PFSK-1 (cell line): ENCODE measurements at regions not wholly inside any gene's neighbourhood (a gene's known extent, or its start where the extent isn't known, plus 50 kb on each side); places are given as distances from the start of the nearest gene placed in this dataset.
A peak's percentile ranks its signal among the peaks of the same experiment; 100 is the strongest.

Experiments
- FOXP2 ChIP-seq: optimal IDR thresholded peaks from 2 replicates; pipeline ENCODE3; 2011; ENCODE audit warnings: borderline replicate concordance, control low read depth, inconsistent platforms; ENCODE audit not compliant: insufficient read depth; ENCODE audit errors: extremely low read length, extremely low read depth
- POLR2AphosphoS5 ChIP-seq: IDR thresholded peaks from 2 replicates; pipeline ENCODE4 v1.6.1; 2012; ENCODE audit warnings: low read depth, mild to moderate bottlenecking, control low read depth, low read length, moderate library complexity
- REST ChIP-seq, 2 experiments: IDR thresholded peaks; 2 replicates each; pipeline versions ENCODE4 v1.6.1 to v1.8.0; 2011 to 2012; ENCODE audit warnings: low read depth in 2 of 2, low read length in 2 of 2, control low read depth in 1 of 2, inconsistent platforms in 1 of 2, mild to moderate bottlenecking in 1 of 2, moderate library complexity in 1 of 2; ENCODE audit not compliant: insufficient read depth in 1 of 2
- SIN3A ChIP-seq: IDR thresholded peaks from 2 replicates; pipeline ENCODE4 v1.6.1; 2012; ENCODE audit warnings: mild to moderate bottlenecking, low read length, moderate library complexity, borderline replicate concordance; ENCODE audit not compliant: insufficient read depth
- TAF1 ChIP-seq: IDR thresholded peaks from 2 replicates; pipeline ENCODE4 v1.6.1; 2012; ENCODE audit warnings: low read length, control low read depth, borderline replicate concordance; ENCODE audit not compliant: insufficient read depth

GRCh38 chr1:221206076-221206475 lies 326.8 kb downstream of the HLX start:
- TF ChIP-seq SIN3A (no peak), TAF1 (no peak)

GRCh38 chr1:221212926-221213325 lies 333.7 kb downstream of the HLX start:
- TF ChIP-seq SIN3A (no peak), TAF1 (no peak), REST (IDR thresholded peaks at IDR 0.05; ENCODE audit: insufficient read depth in 1 of 2, low read depth in 2 of 2, low read length in 2 of 2) (no peak), POLR2AphosphoS5 (no peak), FOXP2 (no peak)

GRCh38 chr1:221217029-221217428 lies 337.8 kb downstream of the HLX start:
- no peak for TF ChIP-seq REST (IDR thresholded peaks at IDR 0.05; ENCODE audit: insufficient read depth in 1 of 2, low read depth in 2 of 2, low read length in 2 of 2)
- TF ChIP-seq TAF1, result peak; percentile 19; the same call in 1 of the 2 replicates
- peak; percentile 14; the same call in 1 of the 2 replicates for TF ChIP-seq SIN3A
- no peak for TF ChIP-seq POLR2AphosphoS5
- no peak for TF ChIP-seq FOXP2

GRCh38 chr1:221223281-221223680 lies 344.0 kb downstream of the HLX start:
- TF ChIP-seq REST (IDR thresholded peaks at IDR 0.05; ENCODE audit: insufficient read depth in 1 of 2, low read depth in 2 of 2, low read length in 2 of 2) (no peak), SIN3A (no peak), POLR2AphosphoS5 (no peak), FOXP2 (no peak)

- no peak for TF ChIP-seq FOXP2
- no peak for TF ChIP-seq REST (IDR thresholded peaks at IDR 0.05; ENCODE audit: insufficient read depth in 1 of 2, low read depth in 2 of 2, low read length in 2 of 2)
- no peak for TF ChIP-seq POLR2AphosphoS5
- TF ChIP-seq TAF1, result no peak
- TF ChIP-seq SIN3A, result no peak
Observed at GRCh38 chr1:221227460-221227859, 348.2 kb downstream of the HLX start.
